Cardiac fibroblast (primary cell): ENCODE measurements at regions not wholly inside any gene's neighbourhood (a gene's known extent, or its start where the extent isn't known, plus 50 kb on each side); places are given as distances from the start of the nearest gene placed in this dataset.

Source experiments
- DNase-seq, 2 donors: peaks; one replicate each; pipeline versions ENCODE4 v3.0.0 to v3.0.0-alpha.2; 2010; ENCODE audit warnings: low read depth in 2 of 2
- H3K4me3 ChIP-seq, 2 donors: replicated peaks in 1 of 2; 1 replicate in 1 of 2; 2 replicates in 1 of 2; pipeline ENCODE4 v1.5.1; 2011; ENCODE audit warnings: low read depth in 2 of 2, low read length in 2 of 2, mild to moderate bottlenecking in 2 of 2, moderate library complexity in 1 of 2
- TF ChIP-seq, protein P1 (sequence below): IDR thresholded peaks from one replicate; pipeline ENCODE4 v1.5.1; 2011; ENCODE audit warnings: low read depth, mild to moderate bottlenecking, low read length, inconsistent platforms

DNA sequence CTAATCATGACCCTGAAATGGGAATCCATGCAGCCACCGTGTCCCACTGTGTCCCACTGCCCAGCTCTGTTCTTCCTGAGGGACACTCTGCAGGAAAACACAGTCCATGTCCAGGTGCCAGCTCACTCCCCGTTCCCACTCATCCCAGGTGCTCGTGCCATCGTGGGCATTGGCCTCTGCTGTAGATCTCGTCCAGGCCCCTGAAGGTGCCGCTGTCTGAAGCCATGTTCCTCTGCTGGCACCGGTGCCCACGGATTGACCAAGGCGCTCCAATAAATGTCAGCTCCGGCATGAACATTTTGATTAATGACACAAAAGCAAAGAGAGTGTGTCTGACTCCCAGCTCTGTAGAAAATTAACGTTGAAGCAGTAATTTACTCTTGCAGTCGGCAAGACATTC lies 280.1 kb upstream of the SALL3 start:
- no peak for DNase-seq
- TF ChIP-seq, protein P1, sequence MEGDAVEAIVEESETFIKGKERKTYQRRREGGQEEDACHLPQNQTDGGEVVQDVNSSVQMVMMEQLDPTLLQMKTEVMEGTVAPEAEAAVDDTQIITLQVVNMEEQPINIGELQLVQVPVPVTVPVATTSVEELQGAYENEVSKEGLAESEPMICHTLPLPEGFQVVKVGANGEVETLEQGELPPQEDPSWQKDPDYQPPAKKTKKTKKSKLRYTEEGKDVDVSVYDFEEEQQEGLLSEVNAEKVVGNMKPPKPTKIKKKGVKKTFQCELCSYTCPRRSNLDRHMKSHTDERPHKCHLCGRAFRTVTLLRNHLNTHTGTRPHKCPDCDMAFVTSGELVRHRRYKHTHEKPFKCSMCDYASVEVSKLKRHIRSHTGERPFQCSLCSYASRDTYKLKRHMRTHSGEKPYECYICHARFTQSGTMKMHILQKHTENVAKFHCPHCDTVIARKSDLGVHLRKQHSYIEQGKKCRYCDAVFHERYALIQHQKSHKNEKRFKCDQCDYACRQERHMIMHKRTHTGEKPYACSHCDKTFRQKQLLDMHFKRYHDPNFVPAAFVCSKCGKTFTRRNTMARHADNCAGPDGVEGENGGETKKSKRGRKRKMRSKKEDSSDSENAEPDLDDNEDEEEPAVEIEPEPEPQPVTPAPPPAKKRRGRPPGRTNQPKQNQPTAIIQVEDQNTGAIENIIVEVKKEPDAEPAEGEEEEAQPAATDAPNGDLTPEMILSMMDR = no peak
- H3K4me3 ChIP-seq = no peak overlapping the region

DNA sequence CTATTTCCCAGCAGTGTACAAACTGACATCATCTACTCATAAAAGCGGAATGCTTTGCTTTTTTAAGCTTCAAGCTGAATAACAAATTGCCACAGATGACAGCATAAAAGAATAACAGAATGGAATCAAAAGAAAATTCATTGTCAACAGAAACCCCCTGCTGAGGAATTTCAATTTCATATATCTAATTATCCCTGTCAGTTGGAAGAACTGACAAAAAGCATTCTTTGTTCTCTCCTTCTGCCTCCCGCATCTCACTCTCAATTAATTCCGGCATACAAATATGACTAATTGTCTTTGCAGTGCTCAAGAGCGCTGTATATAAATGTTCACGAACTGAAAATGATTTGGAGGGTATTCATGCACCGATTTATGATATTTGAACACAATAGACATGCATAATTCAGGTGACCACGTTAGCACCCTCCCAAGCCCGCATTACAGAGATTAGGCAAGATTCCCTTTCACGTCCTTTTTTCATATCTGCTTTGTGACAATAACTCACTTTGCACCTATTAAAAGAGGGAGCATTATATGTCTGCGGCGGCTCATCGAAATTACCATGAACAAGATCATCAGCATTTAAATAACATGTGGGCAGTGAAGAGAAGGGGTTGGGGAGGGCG lies 277.7 kb upstream of the SALL3 start:
- no peak overlapping the region for H3K4me3 ChIP-seq
- DNase-seq = no peak
- TF ChIP-seq, protein P1 = no peak

DNA sequence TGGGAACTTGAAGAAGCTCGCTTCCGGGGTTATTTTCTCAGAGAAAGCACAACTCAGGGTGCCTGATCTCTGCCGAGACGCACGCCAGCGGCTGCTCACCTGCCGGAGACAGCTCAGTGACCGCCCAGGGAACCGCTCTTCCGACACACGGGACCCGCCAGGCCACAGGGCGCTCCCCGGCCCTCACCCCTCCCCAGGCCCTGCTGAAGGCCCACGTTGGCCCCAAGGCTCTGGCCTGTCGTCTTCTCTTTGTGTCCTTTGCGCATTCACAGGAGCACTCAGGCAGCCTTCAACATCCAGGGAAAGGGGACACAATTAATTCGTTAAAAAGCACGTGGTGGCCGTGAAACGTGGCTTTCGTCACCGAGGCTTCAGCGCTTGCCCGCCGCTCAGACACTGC lies 276.3 kb upstream of the SALL3 start:
- DNase-seq = no peak
- no peak overlapping the region for H3K4me3 ChIP-seq
- TF ChIP-seq, protein P1 = no peak

DNA sequence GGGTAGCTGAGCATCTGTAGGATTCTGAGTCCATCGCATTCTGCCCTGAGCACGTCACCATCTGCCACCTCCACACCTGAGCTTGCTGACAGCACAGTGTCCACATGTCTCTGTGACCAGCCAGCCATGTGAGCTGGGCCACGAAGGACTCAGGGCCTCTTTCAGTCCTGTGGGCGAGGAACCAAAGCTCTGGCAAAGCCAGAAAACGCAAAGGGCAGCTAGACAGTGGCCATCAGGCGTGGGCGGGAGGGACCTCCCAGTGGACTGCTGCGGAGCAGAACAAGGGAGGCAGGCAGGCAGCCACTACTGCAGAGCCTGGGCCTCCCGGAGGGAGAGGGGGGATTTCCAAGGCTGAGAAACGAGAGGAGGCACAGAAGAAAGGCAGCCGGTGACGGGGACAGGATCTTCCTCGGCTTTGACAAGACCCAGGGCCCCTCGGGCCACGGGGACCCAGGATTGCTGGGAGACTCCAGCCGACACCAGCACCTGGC lies 274.6 kb upstream of the SALL3 start:
- H3K4me3 ChIP-seq = no peak overlapping the region
- TF ChIP-seq, protein P1 = no peak
- no peak for DNase-seq

DNA sequence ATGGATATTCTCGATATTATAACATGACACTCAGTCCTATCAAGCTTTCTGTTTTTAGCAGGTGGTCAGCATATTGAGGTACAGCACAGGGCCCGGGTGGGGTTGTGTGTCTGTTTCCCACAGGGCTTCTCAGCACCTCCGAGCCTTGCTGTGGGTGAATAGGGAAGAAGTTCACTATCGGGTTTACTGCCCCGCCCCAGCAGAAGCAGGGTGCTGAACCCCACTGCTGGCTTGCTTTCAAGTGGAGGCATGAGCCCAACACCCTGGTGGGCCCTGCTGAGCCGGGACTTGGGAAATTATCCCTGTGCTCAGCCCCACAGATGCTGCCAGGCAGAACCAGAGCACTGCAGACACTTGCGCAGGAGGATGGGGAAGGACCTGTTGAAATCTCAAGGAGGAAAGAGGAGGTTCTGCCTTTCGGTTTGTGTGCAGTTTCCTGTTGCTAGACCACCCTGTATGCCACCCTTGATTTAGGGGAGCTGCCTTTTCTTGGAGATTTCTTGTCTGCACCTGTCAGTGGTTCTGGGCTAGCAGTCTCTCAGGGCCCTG lies 270.3 kb upstream of the SALL3 start:
- H3K4me3 ChIP-seq = no peak overlapping the region
- no peak for DNase-seq
- TF ChIP-seq, protein P1 = no peak

DNA sequence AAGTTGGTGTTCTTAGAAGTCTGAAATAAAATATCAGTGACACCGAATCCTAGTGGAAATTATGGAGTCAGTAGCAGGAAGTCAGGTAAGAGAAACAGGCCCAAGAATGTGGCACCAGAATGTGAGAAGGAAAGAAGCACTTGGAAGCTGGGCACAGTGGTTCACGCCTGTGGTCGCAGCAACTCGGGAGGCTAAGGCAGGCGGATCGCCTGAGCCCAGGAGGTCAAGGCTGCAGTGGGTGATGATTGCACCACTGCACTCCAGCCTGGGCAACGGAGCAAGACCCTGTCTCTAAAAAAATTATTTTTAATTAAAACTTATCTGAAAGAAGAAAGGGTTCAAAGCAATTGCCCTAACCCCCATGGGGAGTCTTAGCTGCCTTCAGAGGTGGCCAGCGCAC lies 268.3 kb upstream of the SALL3 start:
- DNase-seq = no peak
- TF ChIP-seq, protein P1 = no peak
- H3K4me3 ChIP-seq = no peak overlapping the region
